ENCODE measurements at regions not wholly inside any gene's neighbourhood (a gene's known extent, or its start where the extent isn't known, plus 50 kb on each side); places are given as distances from the start of the nearest gene placed in this dataset.

DNA sequence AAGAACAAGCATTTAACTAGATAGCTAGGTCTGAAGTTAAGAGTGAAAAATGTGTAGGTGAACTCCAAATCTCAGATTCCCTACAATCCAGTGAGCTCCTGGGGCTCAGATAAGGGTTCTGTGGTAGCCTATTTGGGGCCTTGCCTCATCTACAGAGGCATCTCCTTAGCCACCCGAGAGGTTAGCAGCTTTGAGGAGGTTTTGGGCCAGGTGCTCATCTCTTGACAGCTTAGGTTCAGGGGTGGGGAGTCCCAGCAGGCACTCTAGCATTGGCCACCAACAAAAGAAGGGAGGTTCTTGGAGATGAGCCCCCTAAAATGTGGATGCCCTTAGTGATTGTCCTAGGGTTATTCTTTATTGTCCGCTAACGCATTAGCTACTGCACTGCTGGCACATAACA, 184.4 kb upstream of the B3GAT1 start:
- TF ChIP-seq, protein P1, sequence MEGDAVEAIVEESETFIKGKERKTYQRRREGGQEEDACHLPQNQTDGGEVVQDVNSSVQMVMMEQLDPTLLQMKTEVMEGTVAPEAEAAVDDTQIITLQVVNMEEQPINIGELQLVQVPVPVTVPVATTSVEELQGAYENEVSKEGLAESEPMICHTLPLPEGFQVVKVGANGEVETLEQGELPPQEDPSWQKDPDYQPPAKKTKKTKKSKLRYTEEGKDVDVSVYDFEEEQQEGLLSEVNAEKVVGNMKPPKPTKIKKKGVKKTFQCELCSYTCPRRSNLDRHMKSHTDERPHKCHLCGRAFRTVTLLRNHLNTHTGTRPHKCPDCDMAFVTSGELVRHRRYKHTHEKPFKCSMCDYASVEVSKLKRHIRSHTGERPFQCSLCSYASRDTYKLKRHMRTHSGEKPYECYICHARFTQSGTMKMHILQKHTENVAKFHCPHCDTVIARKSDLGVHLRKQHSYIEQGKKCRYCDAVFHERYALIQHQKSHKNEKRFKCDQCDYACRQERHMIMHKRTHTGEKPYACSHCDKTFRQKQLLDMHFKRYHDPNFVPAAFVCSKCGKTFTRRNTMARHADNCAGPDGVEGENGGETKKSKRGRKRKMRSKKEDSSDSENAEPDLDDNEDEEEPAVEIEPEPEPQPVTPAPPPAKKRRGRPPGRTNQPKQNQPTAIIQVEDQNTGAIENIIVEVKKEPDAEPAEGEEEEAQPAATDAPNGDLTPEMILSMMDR (conservative IDR thresholded peaks at IDR 0.05; ENCODE audit: low read length), result no peak
- TF ChIP-seq EZH2phosphoT487 (IDR thresholded peaks at IDR 0.05; ENCODE audit: borderline replicate concordance), result no peak

Measured in Loucy (cell line).